ENCODE measurements at regions not wholly inside any gene's neighbourhood (a gene's known extent, or its start where the extent isn't known, plus 50 kb on each side); places are given as distances from the start of the nearest gene placed in this dataset.

DNA sequence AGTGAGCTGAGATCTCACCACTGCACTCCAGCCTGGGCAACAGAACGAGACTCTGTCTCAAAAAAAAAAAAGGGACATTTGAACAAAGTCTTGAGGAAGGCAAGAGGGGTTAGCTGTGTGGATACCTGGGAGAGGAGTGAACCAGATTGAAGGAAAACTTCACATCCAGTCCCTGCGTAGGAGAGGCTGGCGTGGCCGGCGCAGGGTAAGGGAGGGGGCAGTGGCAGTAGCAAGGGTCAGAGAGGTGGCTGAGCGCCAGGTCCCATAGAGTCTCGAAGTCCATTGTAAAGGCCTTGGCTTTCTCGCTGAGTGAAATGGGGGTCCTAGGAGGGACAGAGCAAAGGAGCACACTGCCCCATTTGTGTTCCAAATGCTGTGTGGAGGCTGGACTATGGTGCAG, 171.8 kb upstream of the WSCD1 start:
- Histone ChIP-seq H3K9me3 (ENCODE audit: control insufficient read depth in 2 of 2, insufficient read depth in 1 of 2, low read length in 1 of 2) (no peaks in the 10 kb centered on the region), H3K4me3 (ENCODE audit: low read length in 2 of 2) (no peak overlapping the region), H3K36me3 (ENCODE audit: control insufficient read depth in 2 of 2, insufficient read depth in 2 of 2, low read length in 1 of 2) (no peaks in the 10 kb centered on the region), H3K4me1 (ENCODE audit: control insufficient read depth in 2 of 2, insufficient read depth in 2 of 2, low read length in 2 of 2) (no peaks in the 10 kb centered on the region), H3K27me3 (ENCODE audit: control insufficient read depth in 2 of 2, insufficient read depth in 1 of 2, low read length in 1 of 2) (no peaks in the 10 kb centered on the region), H3K27ac (ENCODE audit: low read depth in 1 of 2, low read length in 1 of 2) (no peak overlapping the region)
- 99% methylated on average over 8 of the region's 8 CpGs for WGBS
- no peak for DNase-seq (ENCODE audit: low read depth in 6 of 9, low spot score in 9 of 9)

DNA sequence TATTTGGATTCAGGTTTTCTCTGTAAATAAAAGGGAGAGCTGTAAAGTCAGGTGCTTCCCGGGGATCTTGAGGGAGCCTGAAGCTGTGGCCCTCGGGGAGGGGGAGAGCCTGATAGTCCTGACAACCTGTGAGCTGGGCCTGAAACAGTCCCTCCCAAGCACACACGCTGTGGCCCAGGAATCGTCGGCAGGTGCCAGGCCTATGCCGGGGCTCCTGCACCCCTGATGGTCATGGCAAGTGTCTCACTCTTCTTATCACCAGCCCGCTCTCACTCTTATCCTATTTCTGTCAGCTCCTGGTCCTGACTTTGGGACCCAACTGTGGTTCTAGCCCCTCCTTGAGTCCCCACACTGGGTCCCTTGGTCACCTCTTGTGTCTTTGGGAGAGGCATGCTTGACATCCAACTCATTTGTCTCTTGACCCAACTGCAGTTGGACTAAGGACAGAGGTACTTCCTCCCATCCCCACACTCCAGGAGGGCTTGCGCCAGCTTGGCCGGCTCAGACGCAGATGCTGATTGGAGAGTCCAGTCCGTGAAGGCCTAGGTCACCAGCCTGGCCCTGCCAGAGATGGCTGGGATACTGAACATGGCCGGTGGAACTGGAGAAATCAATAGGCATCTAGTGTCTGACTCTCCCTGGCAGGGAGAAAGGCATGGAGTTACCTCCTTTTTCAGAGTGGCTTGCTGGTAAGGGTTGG, 170.5 kb upstream of the WSCD1 start:
- H3K27me3 ChIP-seq (ENCODE audit: control insufficient read depth in 2 of 2, insufficient read depth in 1 of 2, low read length in 1 of 2): no peaks in the 10 kb centered on the region
- WGBS: 92% methylated on average over 12 of the region's 12 CpGs
- no peaks in the 10 kb centered on the region for H3K4me1 ChIP-seq (ENCODE audit: control insufficient read depth in 2 of 2, insufficient read depth in 2 of 2, low read length in 2 of 2)
- no peak overlapping the region for H3K27ac ChIP-seq (ENCODE audit: low read depth in 1 of 2, low read length in 1 of 2)
- no peaks in the 10 kb centered on the region for H3K9me3 ChIP-seq (ENCODE audit: control insufficient read depth in 2 of 2, insufficient read depth in 1 of 2, low read length in 1 of 2)
- H3K4me3 ChIP-seq (ENCODE audit: low read length in 2 of 2): no peak overlapping the region
- no peak for DNase-seq (ENCODE audit: low read depth in 6 of 9, low spot score in 9 of 9)
- H3K36me3 ChIP-seq (ENCODE audit: control insufficient read depth in 2 of 2, insufficient read depth in 2 of 2, low read length in 1 of 2): no peaks in the 10 kb centered on the region

DNA sequence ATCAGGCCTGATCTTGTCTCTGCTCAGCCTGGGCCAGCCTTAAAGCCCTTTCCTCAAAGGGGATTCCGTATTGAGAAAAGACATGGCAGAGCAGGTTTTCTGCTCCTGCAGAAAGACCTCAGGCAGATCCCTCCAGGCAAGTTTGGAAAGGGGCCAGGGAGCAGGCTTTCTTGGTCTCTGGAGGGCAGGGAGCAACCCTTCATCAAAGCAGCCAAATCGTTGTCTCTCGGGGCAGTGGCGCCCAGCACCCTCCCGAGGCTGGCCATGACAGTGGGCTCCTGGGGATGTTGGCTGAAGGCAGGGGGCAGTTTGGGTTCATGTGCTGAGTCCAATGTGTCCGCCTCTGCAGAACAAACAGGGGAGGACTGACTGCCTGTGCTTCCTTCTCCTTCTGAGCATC, 168.4 kb upstream of the WSCD1 start:
- no peaks in the 10 kb centered on the region for H3K27me3 ChIP-seq (ENCODE audit: control insufficient read depth in 2 of 2, insufficient read depth in 1 of 2, low read length in 1 of 2)
- no peaks in the 10 kb centered on the region for H3K36me3 ChIP-seq (ENCODE audit: control insufficient read depth in 2 of 2, insufficient read depth in 2 of 2, low read length in 1 of 2)
- 84% methylated on average over 6 of the region's 6 CpGs for WGBS
- H3K9me3 ChIP-seq (ENCODE audit: control insufficient read depth in 2 of 2, insufficient read depth in 1 of 2, low read length in 1 of 2): no peaks in the 10 kb centered on the region
- H3K27ac ChIP-seq (ENCODE audit: low read depth in 1 of 2, low read length in 1 of 2): no peak overlapping the region
- H3K4me1 ChIP-seq (ENCODE audit: control insufficient read depth in 2 of 2, insufficient read depth in 2 of 2, low read length in 2 of 2): no peaks in the 10 kb centered on the region
- no peak for DNase-seq (ENCODE audit: low read depth in 6 of 9, low spot score in 9 of 9)
- no peak overlapping the region for H3K4me3 ChIP-seq (ENCODE audit: low read length in 2 of 2)

DNA sequence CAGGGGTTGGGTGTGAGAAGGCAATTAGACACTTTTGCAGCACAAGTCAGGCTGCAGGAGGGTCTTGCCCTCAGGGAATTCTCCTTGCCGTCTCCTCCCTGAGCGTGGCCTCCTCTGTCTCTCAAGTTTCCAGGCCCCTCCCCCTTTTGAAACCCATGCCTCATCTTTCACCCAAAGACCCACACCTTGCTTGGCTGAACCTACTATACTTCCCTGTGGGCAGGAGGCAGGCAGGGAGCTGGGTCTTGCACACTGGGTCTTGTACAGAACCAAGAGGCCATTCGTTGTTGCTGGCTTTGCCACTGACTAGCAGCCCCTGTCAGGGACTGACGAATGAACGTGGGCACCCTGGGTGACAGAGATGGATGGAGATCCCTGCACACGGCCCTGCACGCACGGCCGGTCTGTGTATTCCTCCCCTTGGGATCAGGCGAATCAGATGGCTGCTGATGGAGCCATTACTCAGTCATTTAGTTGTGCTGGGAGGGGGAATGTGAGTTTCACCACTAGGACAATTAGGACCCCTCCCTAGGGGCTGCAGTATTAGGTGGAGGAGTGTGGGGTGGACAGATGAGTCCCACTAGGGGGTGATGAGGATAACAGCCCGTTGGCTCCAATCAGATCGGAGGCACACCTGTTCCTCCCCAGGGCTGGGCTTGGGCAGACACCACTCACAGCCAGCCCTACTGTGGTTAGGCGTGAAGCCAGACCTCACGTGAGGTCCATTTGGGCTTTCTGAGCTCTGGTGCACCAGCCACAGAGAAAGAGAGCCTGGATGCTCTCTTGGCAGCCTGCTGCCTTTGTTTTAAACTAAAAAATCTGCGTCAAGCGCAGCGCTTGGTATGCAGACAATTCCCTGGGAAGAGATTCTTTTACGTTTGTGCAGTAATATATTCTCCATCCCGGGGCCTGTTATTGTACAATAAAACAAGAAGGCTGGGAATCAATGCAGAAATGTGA, 167.7 kb upstream of the WSCD1 start:
- 76% methylated on average over 19 of the region's 19 CpGs for WGBS
- Histone ChIP-seq H3K27me3 (ENCODE audit: control insufficient read depth in 2 of 2, insufficient read depth in 1 of 2, low read length in 1 of 2) (no peaks in the 10 kb centered on the region), H3K36me3 (ENCODE audit: control insufficient read depth in 2 of 2, insufficient read depth in 2 of 2, low read length in 1 of 2) (no peaks in the 10 kb centered on the region), H3K4me3 (ENCODE audit: low read length in 2 of 2) (no peak overlapping the region), H3K4me1 (ENCODE audit: control insufficient read depth in 2 of 2, insufficient read depth in 2 of 2, low read length in 2 of 2) (no peaks in the 10 kb centered on the region), H3K27ac (ENCODE audit: low read depth in 1 of 2, low read length in 1 of 2) (no peak overlapping the region), H3K9me3 (ENCODE audit: control insufficient read depth in 2 of 2, insufficient read depth in 1 of 2, low read length in 1 of 2) (no peaks in the 10 kb centered on the region)
- DNase-seq (ENCODE audit: low read depth in 6 of 9, low spot score in 9 of 9): no peak

DNA sequence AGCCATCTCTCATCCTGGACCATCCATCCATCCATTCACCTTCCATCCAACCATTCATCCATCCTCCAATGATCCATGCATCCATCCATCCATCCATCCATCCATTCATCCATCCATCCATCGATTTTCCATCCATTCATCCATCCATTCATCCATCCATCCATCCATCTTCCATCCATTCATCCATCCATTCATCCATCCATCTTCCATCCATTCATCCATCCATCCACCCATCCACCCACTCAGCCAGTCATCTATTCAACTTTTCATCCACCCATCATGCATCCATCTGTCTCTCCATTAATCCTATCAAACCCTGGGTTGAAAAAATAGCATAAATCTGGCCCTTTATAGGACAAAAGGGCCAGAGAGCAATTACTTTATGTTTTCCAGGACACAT, 158.3 kb upstream of the WSCD1 start:
- DNase-seq (ENCODE audit: low read depth in 6 of 9, low spot score in 9 of 9): no peak
- no peak overlapping the region for H3K4me3 ChIP-seq (ENCODE audit: low read length in 2 of 2)
- H3K27me3 ChIP-seq (ENCODE audit: control insufficient read depth in 2 of 2, insufficient read depth in 1 of 2, low read length in 1 of 2): no peaks in the 10 kb centered on the region
- no peaks in the 10 kb centered on the region for H3K36me3 ChIP-seq (ENCODE audit: control insufficient read depth in 2 of 2, insufficient read depth in 2 of 2, low read length in 1 of 2)
- no peaks in the 10 kb centered on the region for H3K9me3 ChIP-seq (ENCODE audit: control insufficient read depth in 2 of 2, insufficient read depth in 1 of 2, low read length in 1 of 2)
- H3K4me1 ChIP-seq (ENCODE audit: control insufficient read depth in 2 of 2, insufficient read depth in 2 of 2, low read length in 2 of 2): no peaks in the 10 kb centered on the region
- no peak overlapping the region for H3K27ac ChIP-seq (ENCODE audit: low read depth in 1 of 2, low read length in 1 of 2)
- WGBS: 47% methylated on average over 1 of the region's 1 CpG

DNA sequence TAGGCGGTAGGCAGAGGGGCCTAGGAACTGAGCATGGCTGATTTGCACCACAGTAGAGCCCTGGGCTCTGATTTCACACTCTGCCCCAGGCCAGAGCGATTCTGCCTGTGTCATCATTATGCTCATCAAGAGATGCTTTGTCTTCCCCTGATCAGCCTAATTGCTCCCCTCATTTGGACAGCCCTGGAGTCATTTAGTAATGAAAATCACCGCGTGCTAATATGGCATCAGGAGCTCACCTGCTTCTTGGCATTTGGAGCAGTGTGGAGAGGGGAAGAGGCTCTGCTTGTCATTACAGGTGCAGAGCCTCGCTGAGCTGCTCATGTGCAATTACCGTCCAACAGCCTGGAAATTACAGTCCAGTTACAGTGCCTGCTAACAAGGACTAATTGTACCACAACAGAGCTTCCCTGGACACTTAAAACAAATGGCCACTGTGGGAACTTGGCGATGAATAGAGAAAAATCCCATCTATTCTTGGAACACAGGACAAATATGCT, 157.1 kb upstream of the WSCD1 start:
- Histone ChIP-seq H3K4me1 (ENCODE audit: control insufficient read depth in 2 of 2, insufficient read depth in 2 of 2, low read length in 2 of 2) (no peaks in the 10 kb centered on the region), H3K27ac (ENCODE audit: low read depth in 1 of 2, low read length in 1 of 2) (no peak overlapping the region), H3K27me3 (ENCODE audit: control insufficient read depth in 2 of 2, insufficient read depth in 1 of 2, low read length in 1 of 2) (no peaks in the 10 kb centered on the region), H3K4me3 (ENCODE audit: low read length in 2 of 2) (no peak overlapping the region), H3K9me3 (ENCODE audit: control insufficient read depth in 2 of 2, insufficient read depth in 1 of 2, low read length in 1 of 2) (no peaks in the 10 kb centered on the region), H3K36me3 (ENCODE audit: control insufficient read depth in 2 of 2, insufficient read depth in 2 of 2, low read length in 1 of 2) (no peaks in the 10 kb centered on the region)
- DNase-seq (ENCODE audit: low read depth in 6 of 9, low spot score in 9 of 9): no peak
- 80% methylated on average over 7 of the region's 7 CpGs for WGBS

DNA sequence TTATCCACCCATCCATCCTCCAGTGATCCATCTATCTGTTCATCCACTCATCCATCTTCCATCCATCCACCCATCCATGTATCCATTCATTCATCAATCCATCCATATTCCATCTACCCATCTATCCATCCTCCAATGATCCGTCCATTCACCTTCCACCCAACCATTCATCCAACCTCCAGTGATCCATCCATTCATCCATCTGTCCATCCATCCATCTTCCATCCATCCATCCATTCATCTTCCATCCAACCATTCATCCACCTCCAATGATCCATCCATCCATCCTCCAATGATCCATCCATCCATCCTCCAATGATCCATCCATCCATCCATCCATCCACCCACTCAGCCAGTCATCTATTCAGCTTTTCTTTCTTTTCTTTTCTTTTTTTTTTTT, 156.5 kb upstream of the WSCD1 start:
- Histone ChIP-seq H3K9me3 (ENCODE audit: control insufficient read depth in 2 of 2, insufficient read depth in 1 of 2, low read length in 1 of 2) (no peaks in the 10 kb centered on the region), H3K27ac (ENCODE audit: low read depth in 1 of 2, low read length in 1 of 2) (no peak overlapping the region), H3K36me3 (ENCODE audit: control insufficient read depth in 2 of 2, insufficient read depth in 2 of 2, low read length in 1 of 2) (no peaks in the 10 kb centered on the region), H3K4me1 (ENCODE audit: control insufficient read depth in 2 of 2, insufficient read depth in 2 of 2, low read length in 2 of 2) (no peaks in the 10 kb centered on the region), H3K4me3 (ENCODE audit: low read length in 2 of 2) (no peak overlapping the region), H3K27me3 (ENCODE audit: control insufficient read depth in 2 of 2, insufficient read depth in 1 of 2, low read length in 1 of 2) (no peaks in the 10 kb centered on the region)
- no peak for DNase-seq (ENCODE audit: low read depth in 6 of 9, low spot score in 9 of 9)
- 98% methylated on average over 1 of the region's 1 CpG for WGBS

DNA sequence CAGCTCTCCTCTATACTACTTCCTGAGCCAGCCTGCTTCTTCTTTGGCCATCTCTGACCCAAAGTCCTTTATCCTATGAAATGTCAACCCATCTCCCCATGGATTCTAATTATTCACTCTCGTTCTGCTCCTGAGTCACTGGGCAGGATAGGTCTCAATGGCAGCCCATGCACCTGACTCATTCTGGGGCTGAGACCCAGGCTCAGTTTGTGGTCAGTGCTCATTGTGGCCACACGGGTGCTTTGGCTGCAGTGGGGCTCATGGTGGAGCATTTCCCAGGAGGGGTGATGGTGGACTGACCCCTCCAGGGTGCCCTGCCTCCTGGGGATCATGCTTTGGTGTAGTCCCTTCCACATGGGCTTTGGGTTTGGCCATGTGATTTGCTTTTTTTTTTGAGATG, 154.8 kb upstream of the WSCD1 start:
- no peak overlapping the region for H3K27ac ChIP-seq (ENCODE audit: low read depth in 1 of 2, low read length in 1 of 2)
- DNase-seq (ENCODE audit: low read depth in 6 of 9, low spot score in 9 of 9): no peak
- WGBS: 91% methylated on average over 2 of the region's 2 CpGs
- H3K4me1 ChIP-seq (ENCODE audit: control insufficient read depth in 2 of 2, insufficient read depth in 2 of 2, low read length in 2 of 2): no peaks in the 10 kb centered on the region
- no peaks in the 10 kb centered on the region for H3K36me3 ChIP-seq (ENCODE audit: control insufficient read depth in 2 of 2, insufficient read depth in 2 of 2, low read length in 1 of 2)
- no peak overlapping the region for H3K4me3 ChIP-seq (ENCODE audit: low read length in 2 of 2)
- no peaks in the 10 kb centered on the region for H3K27me3 ChIP-seq (ENCODE audit: control insufficient read depth in 2 of 2, insufficient read depth in 1 of 2, low read length in 1 of 2)
- H3K9me3 ChIP-seq (ENCODE audit: control insufficient read depth in 2 of 2, insufficient read depth in 1 of 2, low read length in 1 of 2): no peaks in the 10 kb centered on the region

DNA sequence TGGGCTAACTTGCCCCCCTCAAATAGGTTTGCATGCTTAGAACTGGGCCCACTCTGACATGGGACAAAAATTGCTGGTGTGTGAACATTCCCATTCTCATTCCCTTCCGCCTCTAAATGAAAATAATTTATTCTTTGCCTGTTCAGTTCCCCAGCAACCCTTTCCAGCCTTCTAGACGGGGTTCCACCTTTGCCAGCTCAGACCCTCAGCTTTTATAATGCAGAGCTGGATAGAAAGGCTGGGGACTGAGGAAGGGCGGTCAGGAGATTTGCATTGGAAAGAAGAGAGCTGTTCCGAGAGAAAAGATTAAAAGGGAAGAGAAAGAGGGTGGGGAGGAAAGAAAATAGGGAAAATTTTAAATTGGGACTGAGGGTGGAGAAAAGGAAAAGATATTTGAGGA, 151.1 kb upstream of the WSCD1 start:
- Histone ChIP-seq H3K36me3 (ENCODE audit: control insufficient read depth in 2 of 2, insufficient read depth in 2 of 2, low read length in 1 of 2) (no peaks in the 10 kb centered on the region), H3K4me3 (ENCODE audit: low read length in 2 of 2) (no peak overlapping the region), H3K9me3 (ENCODE audit: control insufficient read depth in 2 of 2, insufficient read depth in 1 of 2, low read length in 1 of 2) (no peaks in the 10 kb centered on the region), H3K27ac (ENCODE audit: low read depth in 1 of 2, low read length in 1 of 2) (no peak overlapping the region), H3K27me3 (ENCODE audit: control insufficient read depth in 2 of 2, insufficient read depth in 1 of 2, low read length in 1 of 2) (no peaks in the 10 kb centered on the region), H3K4me1 (ENCODE audit: control insufficient read depth in 2 of 2, insufficient read depth in 2 of 2, low read length in 2 of 2) (no peaks in the 10 kb centered on the region)
- WGBS: 70% methylated on average over 4 of the region's 4 CpGs
- no peak for DNase-seq (ENCODE audit: low read depth in 6 of 9, low spot score in 9 of 9)
